ENCODE measurements at regions not wholly inside any gene's neighbourhood (a gene's known extent, or its start where the extent isn't known, plus 50 kb on each side); places are given as distances from the start of the nearest gene placed in this dataset.

- POLR2A ChIA-PET (ENCODE audit: unreplicated experiment): no interaction called here
- no peak overlapping the region for H3K4me3 ChIP-seq (ENCODE audit: insufficient read depth, low read depth, low read length)
- H2AFZ ChIP-seq (replicated peaks; ENCODE audit: low read length, poor library complexity): no peak overlapping the region
- H3K4me1 ChIP-seq (ENCODE audit: control insufficient read depth, insufficient read depth, low read length): no peaks in the 10 kb centered on the region
- DNase-seq: no peak
- H3K14ac ChIP-seq (replicated peaks; ENCODE audit: low read depth, low read length): no peak overlapping the region
- H3K56ac ChIP-seq (ENCODE audit: extremely low read depth, insufficient read depth, low read length): no peak overlapping the region
- intact Hi-C loops (cut with micrococcal nuclease) (loop anchor here (10.0 kb wide), 2 partner anchors 766 to 1496 kb away; no protein-coding TSS in a partner anchor), dilution Hi-C loops (cut with HindIII; ENCODE audit: low sequenced_read_pairs, unreplicated experiment) (no loop called here), in situ Hi-C loops (cut with MboI; ENCODE audit: low sequenced_read_pairs) (no loop called here)
- TF ChIP-seq POLR2A (IDR thresholded peaks at IDR 0.05; ENCODE audit: low read depth, low read length) (no peak), SMC3 (IDR thresholded peaks at IDR 0.05; ENCODE audit: low read depth, low read length) (no peak), RCOR1 (IDR thresholded peaks at IDR 0.05; ENCODE audit: insufficient replicate concordance, low read length) (no peak), RAD21 (IDR thresholded peaks at IDR 0.05; ENCODE audit: low read length) (no peak), RFX5 (IDR thresholded peaks at IDR 0.05; ENCODE audit: low read depth, low read length) (no peak), NFE2L2 (IDR thresholded peaks at IDR 0.05; ENCODE audit: low read depth, low read length) (no peak), BHLHE40 (IDR thresholded peaks at IDR 0.05; ENCODE audit: low read depth, low read length) (no peak), CEBPB (IDR thresholded peaks at IDR 0.05; ENCODE audit: low read depth, low read length) (no peak), CHD1 (IDR thresholded peaks at IDR 0.05; ENCODE audit: low read depth, low read length) (no peak), MXI1 (IDR thresholded peaks at IDR 0.05; ENCODE audit: borderline replicate concordance, low read depth, low read length) (no peak), MAFK (IDR thresholded peaks at IDR 0.05; ENCODE audit: low read depth, low read length) (no peak), ELK1 (IDR thresholded peaks at IDR 0.05; ENCODE audit: borderline replicate concordance, low read depth, low read length) (no peak), FOS (IDR thresholded peaks at IDR 0.05; ENCODE audit: low read depth, low read length) (no peak)
- no CpG with 5 or more reads among the region's 5 CpGs for WGBS, 2 experiments (ENCODE audit: extremely low coverage in 2 of 2, insufficient read length in 1 of 2)
- H2BK20ac ChIP-seq (ENCODE audit: low read depth, low read length): no peak overlapping the region
- BruUV-seq (replicated peaks): no TSS peak
- no peak overlapping the region for H2AK9ac ChIP-seq (replicated peaks; ENCODE audit: low read depth, low read length, poor library complexity)
- no peak overlapping the region for H2AK5ac ChIP-seq (ENCODE audit: low read depth, low read length)
- no peak overlapping the region for H3K27ac ChIP-seq (ENCODE audit: insufficient read depth, low read length)
- H4K20me1 ChIP-seq (ENCODE audit: insufficient read depth, low read length): no peaks in the 10 kb centered on the region
- no peak overlapping the region for H2BK5ac ChIP-seq (ENCODE audit: low read depth, low read length, poor library complexity, severe bottlenecking)
- H3K4ac ChIP-seq (ENCODE audit: low read depth, low read length): no peak overlapping the region
- CTCF ChIA-PET: no interaction called here
- no peak overlapping the region for H2BK120ac ChIP-seq (ENCODE audit: low read depth, low read length)
- H4K91ac ChIP-seq (ENCODE audit: insufficient read depth, low read depth, low read length): no peak overlapping the region
- H3K79me1 ChIP-seq (ENCODE audit: low read depth in 1 of 2, low read length in 2 of 2): no peaks in the 10 kb centered on the region
- H3K23ac ChIP-seq (ENCODE audit: low read depth, low read length): no peak overlapping the region
- no peak overlapping the region for H2BK15ac ChIP-seq (ENCODE audit: low read depth, low read length)
- H3K9ac ChIP-seq (ENCODE audit: low read depth, low read length): no peak overlapping the region
- no peak overlapping the region for H4K8ac ChIP-seq (ENCODE audit: low read depth in 2 of 2, low read length in 2 of 2)
- no peak overlapping the region for H3K4me2 ChIP-seq (ENCODE audit: low read depth, low read length)
- H3K9me3 ChIP-seq (ENCODE audit: control insufficient read depth, insufficient read depth, low read length): no peaks in the 10 kb centered on the region; the same call in 1 of the 2 replicates
- H3K36me3 ChIP-seq (ENCODE audit: control insufficient read depth, insufficient read depth, low read length): no peaks in the 10 kb centered on the region
- no peak overlapping the region for H3K18ac ChIP-seq (ENCODE audit: low read depth, low read length)
- no peaks in the 10 kb centered on the region for H3K27me3 ChIP-seq (ENCODE audit: control insufficient read depth, insufficient read depth, low read length)
- H3K9me1 ChIP-seq (ENCODE audit: insufficient read depth, low read length): no peaks in the 10 kb centered on the region
- H4K5ac ChIP-seq (ENCODE audit: low read depth, low read length): no peak overlapping the region
- ATAC-seq (ENCODE audit: low read depth): no peak
Measured at GRCh38 chr6:23650676-23651075, 475.3 kb upstream of the NRSN1 start.
